ENCODE measurements at regions not wholly inside any gene's neighbourhood (a gene's known extent, or its start where the extent isn't known, plus 50 kb on each side); places are given as distances from the start of the nearest gene placed in this dataset.

- TF ChIP-seq CTCF (IDR thresholded peaks at IDR 0.05; ENCODE audit: borderline replicate concordance, extremely low read depth, low read length, poor library complexity, severe bottlenecking) (no peak), EZH2 (IDR thresholded peaks at IDR 0.05; ENCODE audit: borderline replicate concordance, low read depth, low read length, severe bottlenecking) (no peak)
Observed at GRCh38 chr20:16675001-16675564, 54.7 kb upstream of the SNRPB2 start.
